ENCODE measurements at regions not wholly inside any gene's neighbourhood (a gene's known extent, or its start where the extent isn't known, plus 50 kb on each side); places are given as distances from the start of the nearest gene placed in this dataset.

GRCh38 chr2:65979446-65979845, 455.5 kb upstream of the MEIS1 start:
- no peak for TF ChIP-seq CTCF (IDR thresholded peaks at IDR 0.05; ENCODE audit: insufficient read depth, low read depth, low read length)
- no peak for TF ChIP-seq EZH2 (IDR thresholded peaks at IDR 0.05; ENCODE audit: insufficient read depth, low read length)
